Transverse colon (tissue), 4 donors: ENCODE measurements at regions not wholly inside any gene's neighbourhood (a gene's known extent, or its start where the extent isn't known, plus 50 kb on each side); places are given as distances from the start of the nearest gene placed in this dataset.

Experiments used
- EP300 ChIP-seq: sonication (generic); formaldehyde crosslinking; IDR thresholded peaks from one replicate; pipeline ENCODE4 v1.6.1; 2017; ENCODE audit warnings: antibody characterized with exemption, low read depth
- POLR2A ChIP-seq: fragments of 450-650 bp; IDR thresholded peaks from one replicate; pipeline ENCODE4 v1.6.1; 2016; ENCODE audit warnings: antibody characterized with exemption, mild to moderate bottlenecking, moderate library complexity
- POLR2AphosphoS5 ChIP-seq, 3 donors: sonication (generic); formaldehyde crosslinking; IDR thresholded peaks; one replicate each; pipeline ENCODE4 v1.6.1; 2016; ENCODE audit warnings: antibody characterized with exemption in 3 of 3
- TF ChIP-seq, protein P1 (sequence below), 5 experiments: fragments of 200-600 bp in 3 of 5; fragments of 450-650 bp in 2 of 5; sonication (generic) in 3 of 5; IDR thresholded peaks; 1 replicate in 2 of 5; 2 replicates in 3 of 5; pipeline ENCODE4 v1.5.1; 2016 to 2017; ENCODE audit warnings: antibody characterized with exemption in 5 of 5, inconsistent platforms in 3 of 5, mild to moderate bottlenecking in 2 of 5, moderate library complexity in 1 of 5

- TF ChIP-seq POLR2AphosphoS5 (IDR thresholded peaks at IDR 0.05) = no peak
- TF ChIP-seq, protein P1, sequence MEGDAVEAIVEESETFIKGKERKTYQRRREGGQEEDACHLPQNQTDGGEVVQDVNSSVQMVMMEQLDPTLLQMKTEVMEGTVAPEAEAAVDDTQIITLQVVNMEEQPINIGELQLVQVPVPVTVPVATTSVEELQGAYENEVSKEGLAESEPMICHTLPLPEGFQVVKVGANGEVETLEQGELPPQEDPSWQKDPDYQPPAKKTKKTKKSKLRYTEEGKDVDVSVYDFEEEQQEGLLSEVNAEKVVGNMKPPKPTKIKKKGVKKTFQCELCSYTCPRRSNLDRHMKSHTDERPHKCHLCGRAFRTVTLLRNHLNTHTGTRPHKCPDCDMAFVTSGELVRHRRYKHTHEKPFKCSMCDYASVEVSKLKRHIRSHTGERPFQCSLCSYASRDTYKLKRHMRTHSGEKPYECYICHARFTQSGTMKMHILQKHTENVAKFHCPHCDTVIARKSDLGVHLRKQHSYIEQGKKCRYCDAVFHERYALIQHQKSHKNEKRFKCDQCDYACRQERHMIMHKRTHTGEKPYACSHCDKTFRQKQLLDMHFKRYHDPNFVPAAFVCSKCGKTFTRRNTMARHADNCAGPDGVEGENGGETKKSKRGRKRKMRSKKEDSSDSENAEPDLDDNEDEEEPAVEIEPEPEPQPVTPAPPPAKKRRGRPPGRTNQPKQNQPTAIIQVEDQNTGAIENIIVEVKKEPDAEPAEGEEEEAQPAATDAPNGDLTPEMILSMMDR (IDR thresholded peaks at IDR 0.05) = no peak
- TF ChIP-seq EP300 = no peak
- TF ChIP-seq POLR2A = no peak
These were observed 311.9 kb upstream of the KLHL29 start for GRCh38 chr2:23073056-23073455.
